GM08714 (cell line): ENCODE measurements at regions not wholly inside any gene's neighbourhood (a gene's known extent, or its start where the extent isn't known, plus 50 kb on each side); places are given as distances from the start of the nearest gene placed in this dataset.
"Not testable (repeated sequence)": the region's sequence is repeated elsewhere in the genome, so short reads cannot be mapped to it uniquely, and the experiment has no call there.

Experiments used
- H3K4me3 ChIP-seq: fragments of 200-500 bp; sonication (Bioruptor generic); 2 replicates; pipeline ENCODE4 v1.5.1; 2014; ENCODE audit warnings: mild to moderate bottlenecking, low read length, inconsistent platforms
- ZNF274 ChIP-seq: IDR thresholded peaks from 2 replicates; pipeline ENCODE4 v1.6.1; 2012; ENCODE audit warnings: mild to moderate bottlenecking, low read depth, low read length

DNA sequence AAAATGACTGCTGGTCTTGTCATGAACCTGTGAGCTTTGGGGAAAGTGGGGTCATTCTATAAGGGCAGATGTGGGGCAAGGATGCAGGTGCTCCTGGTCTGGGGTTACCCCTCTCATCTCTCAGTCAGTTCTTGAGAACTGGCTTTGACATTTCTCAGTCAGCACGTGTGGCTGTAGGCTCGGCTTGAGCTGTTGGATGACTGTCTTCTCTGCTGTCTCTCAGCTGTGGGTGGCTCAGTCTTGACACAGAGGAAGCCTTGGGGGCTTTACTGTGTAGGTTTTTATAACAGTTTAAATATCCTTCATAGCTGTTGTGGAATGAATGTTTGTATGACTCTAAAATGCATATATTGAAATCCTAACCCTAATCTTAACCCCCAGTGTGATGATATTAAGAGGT is 296.4 kb upstream of the CELF4 start:
- TF ChIP-seq ZNF274 = no peak
- H3K4me3 ChIP-seq = no peak overlapping the region

DNA sequence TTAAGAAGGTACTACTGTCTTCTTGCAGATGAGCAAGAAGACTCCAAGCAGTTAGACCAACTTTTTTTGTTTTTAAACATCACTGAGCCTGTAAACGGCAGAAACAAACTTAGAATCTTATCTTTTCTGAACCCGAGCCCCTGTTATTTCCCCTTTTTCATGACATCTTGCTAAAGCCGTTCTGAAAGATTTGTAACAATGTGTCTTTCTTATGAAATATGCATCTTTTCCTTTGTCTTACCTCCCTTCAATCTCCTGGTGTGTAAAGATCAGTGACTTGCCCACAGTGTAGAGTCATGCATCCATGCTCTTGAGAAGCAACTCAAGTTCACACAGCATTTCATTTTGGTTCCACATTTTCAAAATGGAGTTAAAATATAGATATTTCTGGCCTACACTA is 288.8 kb upstream of the CELF4 start:
- no peak for TF ChIP-seq ZNF274
- no peak overlapping the region for H3K4me3 ChIP-seq

DNA sequence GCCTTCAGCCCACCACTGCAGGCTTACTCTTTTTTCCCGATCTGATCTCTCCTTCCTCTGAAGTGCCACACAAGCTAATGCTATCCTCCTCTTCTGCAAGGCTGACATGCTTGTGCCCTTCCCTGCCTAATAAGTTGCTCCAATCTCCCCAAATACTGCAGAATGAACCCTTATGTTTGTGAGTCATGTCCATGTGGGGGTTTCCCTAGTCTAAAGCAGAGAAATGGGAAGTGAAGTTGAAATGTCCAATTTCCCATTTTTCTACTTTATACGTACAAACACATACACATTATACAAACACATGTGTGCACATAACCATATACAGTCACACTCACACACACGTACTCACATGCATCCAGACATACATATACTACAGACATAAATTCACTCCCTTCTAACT is 288.1 kb upstream of the CELF4 start:
- H3K4me3 ChIP-seq = no peak overlapping the region
- TF ChIP-seq ZNF274 = no peak

DNA sequence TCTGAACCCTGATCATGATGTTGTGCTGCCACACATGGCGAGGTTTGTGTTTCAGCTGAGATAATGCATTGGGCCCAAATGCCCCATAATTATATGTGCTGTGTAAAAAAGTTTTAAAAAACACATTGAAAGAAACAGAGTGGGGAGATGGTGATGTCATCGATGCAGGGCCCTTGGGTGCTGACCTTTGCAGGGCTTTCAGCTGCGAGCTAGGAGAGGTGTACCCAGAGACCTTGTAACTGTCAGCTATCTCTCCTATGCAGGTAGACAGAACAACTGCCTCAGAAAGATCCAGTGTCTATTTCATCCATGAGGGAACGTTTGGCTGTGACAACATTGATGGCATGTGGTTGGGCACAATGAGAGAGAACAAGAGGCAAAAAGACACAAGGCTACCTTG is 286.9 kb upstream of the CELF4 start:
- no peak overlapping the region for H3K4me3 ChIP-seq

GRCh38 chr18:37847544-37847943 is 281.9 kb upstream of the CELF4 start:
- no peak overlapping the region for H3K4me3 ChIP-seq
- TF ChIP-seq ZNF274 = no peak

More for the DNA sequence above, 286.9 kb upstream of the CELF4 start:
- TF ChIP-seq ZNF274 = no peak

DNA sequence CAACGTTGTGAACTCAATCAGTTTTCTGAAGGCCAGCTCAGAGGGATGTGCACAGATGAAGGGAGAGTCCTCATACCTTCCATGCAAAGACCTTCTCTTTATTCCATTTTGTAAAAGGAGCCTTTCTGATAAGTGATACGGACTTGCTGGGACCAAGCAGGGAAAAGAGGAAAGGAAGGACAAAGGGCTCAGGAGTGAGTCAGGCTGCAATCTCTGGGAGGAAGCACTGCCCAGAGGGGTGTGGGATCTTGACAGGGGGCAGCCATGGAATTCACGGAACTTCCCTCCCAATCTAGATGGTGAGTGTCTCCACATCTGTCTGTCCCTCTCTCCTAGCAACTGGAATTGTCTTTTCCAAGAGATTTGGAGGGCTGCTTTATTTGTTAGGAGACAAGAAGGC is 281.4 kb upstream of the CELF4 start:
- TF ChIP-seq ZNF274 = no peak
- H3K4me3 ChIP-seq = no peak overlapping the region

DNA sequence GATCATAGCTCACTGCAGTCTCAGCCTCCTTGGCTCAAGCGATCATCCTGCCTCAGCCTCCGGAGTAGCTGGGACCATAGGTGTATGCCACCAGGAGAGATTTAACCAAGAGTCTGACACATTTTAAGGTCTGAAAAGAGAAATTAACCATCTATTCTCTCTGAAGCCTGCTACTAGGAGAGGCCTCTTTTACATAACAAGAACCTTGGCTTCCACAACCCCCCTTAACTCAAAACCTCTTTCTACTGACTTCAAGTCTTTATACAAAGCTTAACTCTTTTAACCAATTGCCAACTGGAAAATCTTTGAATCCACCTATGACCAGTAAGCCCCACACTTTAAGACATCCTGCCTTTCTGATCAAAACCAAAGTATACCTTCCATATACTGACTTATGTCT is 279.9 kb upstream of the CELF4 start:
- no peak for TF ChIP-seq ZNF274
- H3K4me3 ChIP-seq = no peak overlapping the region

GRCh38 chr18:37844209-37844970 is 278.8 kb upstream of the CELF4 start:
- no peak for TF ChIP-seq ZNF274
- H3K4me3 ChIP-seq = no peak overlapping the region

GRCh38 chr18:37838083-37838482 is 272.5 kb upstream of the CELF4 start:
- no peak overlapping the region for H3K4me3 ChIP-seq
- TF ChIP-seq ZNF274 = no peak

DNA sequence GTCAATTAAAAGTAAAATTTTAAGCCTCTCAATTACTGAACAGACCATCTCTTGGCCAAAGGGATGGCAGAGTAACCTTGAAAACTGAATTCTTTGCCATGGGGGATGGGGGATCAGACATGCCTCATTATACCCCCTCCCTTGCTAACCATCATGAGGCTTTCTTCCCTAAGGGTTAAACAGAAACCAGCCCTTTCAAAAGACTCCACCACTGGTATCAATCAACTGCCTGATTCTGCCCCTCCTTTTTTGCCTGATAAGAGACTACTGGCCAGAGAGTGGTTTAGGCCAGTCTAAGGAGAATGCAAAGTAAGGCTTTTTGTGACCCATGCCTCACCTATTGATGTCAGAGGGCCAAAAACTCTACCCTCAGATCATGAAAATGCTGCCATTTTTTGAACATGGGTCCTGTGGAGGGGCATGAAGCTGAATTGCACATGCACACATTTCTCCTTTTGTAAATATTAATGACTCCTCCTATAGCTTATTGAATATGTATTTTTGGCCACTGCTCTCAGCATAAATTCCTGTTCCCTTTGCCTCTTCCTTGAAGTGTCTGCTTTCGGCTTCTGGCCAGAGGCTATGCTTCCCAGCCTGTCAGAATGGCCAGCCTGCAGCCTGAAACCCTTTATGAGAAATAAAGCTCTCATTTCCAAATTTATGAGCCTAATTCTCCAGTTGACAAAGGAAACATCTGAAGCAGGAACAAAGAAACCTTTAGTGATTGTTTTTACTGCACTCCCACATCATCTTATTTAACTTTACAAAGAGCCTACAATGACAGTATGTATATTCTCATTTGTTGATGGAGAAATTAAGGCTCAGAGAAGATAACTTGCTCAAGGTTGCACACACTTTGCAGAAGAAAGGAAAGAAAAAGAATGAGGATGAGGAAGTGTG is 270.7 kb upstream of the CELF4 start:
- TF ChIP-seq ZNF274 = no peak
- no peak overlapping the region for H3K4me3 ChIP-seq

GRCh38 chr18:37832010-37832695 is 266.6 kb upstream of the CELF4 start:
- H3K4me3 ChIP-seq = not testable (repeated sequence)

DNA sequence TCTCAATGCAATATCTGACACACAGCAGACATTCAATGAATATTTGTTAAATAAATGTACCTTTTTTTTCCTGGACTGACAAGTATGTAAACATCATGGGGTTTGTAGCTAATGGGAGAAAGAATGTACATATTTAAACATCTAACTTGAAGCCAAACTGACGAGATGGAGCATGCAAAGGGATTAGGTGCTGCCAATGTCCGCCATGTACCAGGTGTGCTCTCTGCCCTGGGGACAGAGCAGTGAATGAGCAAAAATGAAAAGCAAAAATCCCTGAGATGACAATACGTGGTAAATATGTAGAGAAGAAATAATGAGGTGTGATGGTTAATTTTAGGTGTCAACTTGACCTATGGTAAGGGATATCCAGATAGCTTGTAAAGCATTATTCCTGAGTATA is 247.4 kb upstream of the CELF4 start:
- TF ChIP-seq ZNF274 = no peak
- no peak overlapping the region for H3K4me3 ChIP-seq

- H3K4me3 ChIP-seq = no peak overlapping the region
- no peak for TF ChIP-seq ZNF274
Measured at GRCh38 chr18:37805773-37806404, 240.3 kb upstream of the CELF4 start.

GRCh38 chr18:37796823-37797349 is 231.3 kb upstream of the CELF4 start:
- H3K4me3 ChIP-seq = no peak overlapping the region
- TF ChIP-seq ZNF274 = no peak
